Stimulated activated naive CD8-positive, alpha-beta T cell treated with anti-CD3 and anti-CD28 coated beads, Interleukin-15, amount 100 ng/mL, for 72 hours (primary cell): ENCODE measurements at regions not wholly inside any gene's neighbourhood (a gene's known extent, or its start where the extent isn't known, plus 50 kb on each side); places are given as distances from the start of the nearest gene placed in this dataset.
"Not testable (repeated sequence)": the region's sequence is repeated elsewhere in the genome, so short reads cannot be mapped to it uniquely, and the experiment has no call there.

Experiments
- ATAC-seq: fragments of 150-1000 bp; cut with Tn5 transposase; 2 replicates; pipeline ENCODE4 v1.10.0; 2021; ENCODE audit warnings: mild to moderate bottlenecking, moderate library complexity
- DNase-seq, 2 donors: peaks; one replicate each; pipeline ENCODE4 v3.0.0; 2021 to 2022
- H3K27ac Mint-ChIP-seq, 2 donors: one replicate each; pipeline ENCODE4 v1.8.0; 2022; ENCODE audit warnings: mild to moderate bottlenecking in 2 of 2, mixed read lengths in 2 of 2, moderate library complexity in 2 of 2
- H3K27me3 Mint-ChIP-seq: one replicate; pipeline ENCODE4 v1.8.0; 2022; ENCODE audit warnings: mixed read lengths
- H3K4me1 Mint-ChIP-seq: one replicate; pipeline ENCODE4 v1.8.0; 2022; ENCODE audit warnings: mild to moderate bottlenecking, mixed read lengths
- H3K4me3 Mint-ChIP-seq, 2 donors: one replicate each; pipeline ENCODE4 v1.8.0; 2022; ENCODE audit warnings: mild to moderate bottlenecking in 2 of 2, mixed read lengths in 2 of 2, moderate library complexity in 1 of 2
- H3K9me3 Mint-ChIP-seq, 2 donors: one replicate each; pipeline ENCODE4 v1.8.0; 2022; ENCODE audit warnings: mixed read lengths in 2 of 2

- no peak overlapping the region for H3K27ac Mint-ChIP-seq
- no peak overlapping the region for H3K4me3 Mint-ChIP-seq
- ATAC-seq (no peak), DNase-seq (no peak)
- no peaks in the 10 kb centered on the region for H3K4me1 Mint-ChIP-seq
- no peaks in the 10 kb centered on the region for H3K27me3 Mint-ChIP-seq
- H3K9me3 Mint-ChIP-seq: peaks cover 0 to 8% of the 10 kb centered on the region in 2 donors
Measured at GRCh38 chrX:66815227-66815626, 176.3 kb upstream of the EDA2R start.

- H3K9me3 Mint-ChIP-seq: peaks cover 4 to 24% of the 10 kb centered on the region in 2 donors
- not testable (repeated sequence) for H3K27ac Mint-ChIP-seq, ATAC-seq, H3K4me3 Mint-ChIP-seq, H3K4me1 Mint-ChIP-seq, H3K27me3 Mint-ChIP-seq, DNase-seq
Measured at GRCh38 chrX:66794514-66794913, 155.6 kb upstream of the EDA2R start.

- Mint-ChIP-seq H3K27ac (no peak overlapping the region), H3K4me3 (no peak overlapping the region), H3K9me3 (no peaks in the 10 kb centered on the region), H3K27me3 (no peaks in the 10 kb centered on the region), H3K4me1 (no peaks in the 10 kb centered on the region)
- DNase-seq (no peak), ATAC-seq (no peak)
Measured at GRCh38 chrX:66766318-66766717, 127.4 kb upstream of the EDA2R start.

- Mint-ChIP-seq H3K27me3 (no peaks in the 10 kb centered on the region), H3K4me3 (no peak overlapping the region), H3K4me1 (no peaks in the 10 kb centered on the region), H3K9me3 (no peaks in the 10 kb centered on the region), H3K27ac (no peak overlapping the region)
- DNase-seq (no peak), ATAC-seq (no peak)
Measured at GRCh38 chrX:66760651-66761050, 121.8 kb upstream of the EDA2R start.

- DNase-seq: no peak
- Mint-ChIP-seq H3K27me3 (no peaks in the 10 kb centered on the region), H3K4me1 (no peaks in the 10 kb centered on the region), H3K27ac (no peak overlapping the region), H3K9me3 (no peaks in the 10 kb centered on the region), H3K4me3 (no peak overlapping the region)
- no peak for ATAC-seq
Measured at GRCh38 chrX:66756717-66757116, 117.8 kb upstream of the EDA2R start.

- Mint-ChIP-seq H3K4me1 (no peaks in the 10 kb centered on the region), H3K27ac (no peak overlapping the region), H3K27me3 (no peaks in the 10 kb centered on the region), H3K9me3 (no peaks in the 10 kb centered on the region), H3K4me3 (no peak overlapping the region)
- ATAC-seq (no peak), DNase-seq (no peak)
Measured at GRCh38 chrX:66751136-66751782, 112.4 kb upstream of the EDA2R start.

GRCh38 chrX:66744519-66744918 is 105.6 kb upstream of the EDA2R start:
- not testable (repeated sequence) for H3K4me1 Mint-ChIP-seq, DNase-seq, H3K27me3 Mint-ChIP-seq, H3K27ac Mint-ChIP-seq, H3K4me3 Mint-ChIP-seq, ATAC-seq
- H3K9me3 Mint-ChIP-seq: peaks cover 8 to 15% of the 10 kb centered on the region in 2 donors

- no peak overlapping the region for H3K4me3 Mint-ChIP-seq
- H3K27ac Mint-ChIP-seq: no peak overlapping the region
- H3K27me3 Mint-ChIP-seq: no peaks in the 10 kb centered on the region
- H3K4me1 Mint-ChIP-seq: no peaks in the 10 kb centered on the region
- DNase-seq (no peak), ATAC-seq (peak; percentile 67)
- no peaks in the 10 kb centered on the region for H3K9me3 Mint-ChIP-seq
Measured at GRCh38 chrX:66731398-66731797, 92.5 kb upstream of the EDA2R start.

GRCh38 chrX:66728818-66729271 is 90.0 kb upstream of the EDA2R start:
- Mint-ChIP-seq H3K27ac (peak overlapping the region; percentile 94 to 97), H3K27me3 (no peaks in the 10 kb centered on the region), H3K4me3 (peak overlapping the region; percentile 86 to 95), H3K4me1 (no peaks in the 10 kb centered on the region), H3K9me3 (no peaks in the 10 kb centered on the region)
- DNase-seq (peak; percentile 48 to 57), ATAC-seq (peak; percentile 93)

GRCh38 chrX:66717926-66718325 is 79.0 kb upstream of the EDA2R start:
- Mint-ChIP-seq H3K27me3 (no peaks in the 10 kb centered on the region), H3K4me3 (no peak overlapping the region), H3K27ac (peak overlapping the region in 1 of 2 donors; percentile 35), H3K4me1 (no peaks in the 10 kb centered on the region), H3K9me3 (peaks cover 0 to 4% of the 10 kb centered on the region in 2 donors)
- ATAC-seq (no peak), DNase-seq (no peak)

GRCh38 chrX:66698273-66699204 is 59.7 kb upstream of the EDA2R start:
- no peak overlapping the region for H3K4me3 Mint-ChIP-seq
- ATAC-seq (no peak), DNase-seq (no peak)
- H3K9me3 Mint-ChIP-seq: no peaks in the 10 kb centered on the region
- no peak overlapping the region for H3K27ac Mint-ChIP-seq
- H3K27me3 Mint-ChIP-seq: peaks cover 7% of the 10 kb centered on the region
- H3K4me1 Mint-ChIP-seq: no peaks in the 10 kb centered on the region

GRCh38 chrX:66692512-66692911 is 53.6 kb upstream of the EDA2R start:
- not testable (repeated sequence) for DNase-seq, ATAC-seq, H3K4me1 Mint-ChIP-seq, H3K9me3 Mint-ChIP-seq, H3K4me3 Mint-ChIP-seq, H3K27me3 Mint-ChIP-seq, H3K27ac Mint-ChIP-seq
